GM21381 (cell line): ENCODE measurements at regions not wholly inside any gene's neighbourhood (a gene's known extent, or its start where the extent isn't known, plus 50 kb on each side); places are given as distances from the start of the nearest gene placed in this dataset.
"Not testable (repeated sequence)": the region's sequence is repeated elsewhere in the genome, so short reads cannot be mapped to it uniquely, and the experiment has no call there.

Source experiments
- ATAC-seq: cut with Tn5 transposase; IDR thresholded peaks from one replicate; pipeline ENCODE4 v1.9.1; 2021; ENCODE audit warnings: mild to moderate bottlenecking, moderate library complexity; ENCODE audit not compliant: unreplicated experiment

DNA sequence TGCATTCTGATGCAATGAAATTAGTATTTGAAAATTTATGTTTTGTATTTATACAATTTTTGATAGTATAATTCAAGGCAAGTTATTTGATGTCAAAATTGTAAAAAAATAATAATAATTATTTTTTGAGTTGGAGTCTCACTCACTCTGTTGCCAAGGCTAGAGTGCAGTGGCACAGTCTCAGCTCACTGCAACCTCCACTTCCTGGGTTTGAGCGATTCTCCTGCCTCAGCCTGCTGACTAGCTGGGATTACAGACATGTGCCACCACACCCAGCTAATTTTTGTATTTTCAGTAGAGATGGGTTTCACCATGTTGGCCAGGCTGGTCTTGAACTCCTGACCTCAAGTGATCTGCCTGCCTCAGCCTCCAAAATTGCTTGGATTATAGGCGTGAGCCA, 342.4 kb upstream of the ARPP21 start:
- ATAC-seq, result not testable (repeated sequence)

- no peak for ATAC-seq
Observed at GRCh38 chr3:35305406-35305805, 333.9 kb upstream of the ARPP21 start.

DNA sequence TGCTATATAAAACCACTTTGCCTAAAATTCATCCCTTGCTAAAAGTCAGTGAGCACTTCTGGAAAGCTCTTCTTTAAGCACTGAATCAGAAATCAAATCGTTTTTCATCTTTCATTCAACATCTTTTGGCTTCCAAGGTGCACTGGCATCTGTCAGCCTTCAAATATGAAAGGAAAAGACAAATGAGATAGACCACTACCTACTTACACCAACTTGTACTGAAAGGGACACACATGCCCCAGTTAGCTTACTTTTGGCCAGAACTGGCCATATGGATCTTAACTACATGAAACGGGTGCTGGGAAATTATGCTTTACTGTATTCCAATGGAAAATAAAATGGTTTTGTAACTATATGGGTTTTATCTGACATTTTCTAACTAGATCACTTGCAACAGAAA, 332.0 kb upstream of the ARPP21 start:
- no peak for ATAC-seq

DNA sequence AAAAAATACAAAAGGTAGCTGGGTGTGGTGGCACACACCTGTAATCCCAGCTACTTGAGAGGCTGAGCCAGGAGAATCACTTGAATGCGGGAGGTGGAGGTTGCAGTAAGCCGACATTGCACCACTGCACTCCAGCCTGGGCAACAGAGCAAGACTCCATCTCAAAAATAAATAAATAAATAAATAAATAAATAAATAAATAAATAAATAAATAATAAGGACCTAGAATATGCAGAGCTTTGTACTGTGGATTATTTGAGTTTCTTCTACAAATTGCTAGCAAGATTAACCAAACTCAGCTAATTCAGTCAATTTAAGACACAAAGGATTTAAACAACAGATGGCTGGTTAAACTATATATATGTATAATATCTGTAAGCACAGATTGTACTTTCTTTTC, 322.5 kb upstream of the ARPP21 start:
- ATAC-seq, result not testable (repeated sequence)

- ATAC-seq, result no peak
Observed at GRCh38 chr3:35320646-35321407, 318.5 kb upstream of the ARPP21 start.

- no peak for ATAC-seq
Observed at GRCh38 chr3:35322070-35322469, 317.3 kb upstream of the ARPP21 start.

DNA sequence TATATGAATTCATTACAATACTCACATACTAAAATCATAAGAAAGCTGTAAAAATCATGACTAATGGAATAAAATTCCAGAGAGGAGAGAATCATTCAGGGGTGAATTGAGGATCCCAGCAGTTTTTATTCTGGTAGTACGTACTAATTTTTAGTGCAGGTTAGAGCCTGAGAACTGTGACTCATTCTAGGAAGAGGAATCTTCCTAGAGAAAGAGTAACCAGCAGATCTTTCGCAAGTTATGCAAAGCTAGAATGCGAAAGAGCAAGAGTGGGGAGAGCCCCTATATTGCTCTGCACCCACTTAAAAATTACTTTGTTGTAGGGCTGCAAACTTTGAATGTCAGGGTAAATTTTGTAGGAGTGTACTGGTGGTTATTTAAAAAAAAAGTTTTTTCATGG, 303.6 kb upstream of the ARPP21 start:
- no peak for ATAC-seq

GRCh38 chr3:35336601-35337000, 302.7 kb upstream of the ARPP21 start:
- ATAC-seq, result no peak

DNA sequence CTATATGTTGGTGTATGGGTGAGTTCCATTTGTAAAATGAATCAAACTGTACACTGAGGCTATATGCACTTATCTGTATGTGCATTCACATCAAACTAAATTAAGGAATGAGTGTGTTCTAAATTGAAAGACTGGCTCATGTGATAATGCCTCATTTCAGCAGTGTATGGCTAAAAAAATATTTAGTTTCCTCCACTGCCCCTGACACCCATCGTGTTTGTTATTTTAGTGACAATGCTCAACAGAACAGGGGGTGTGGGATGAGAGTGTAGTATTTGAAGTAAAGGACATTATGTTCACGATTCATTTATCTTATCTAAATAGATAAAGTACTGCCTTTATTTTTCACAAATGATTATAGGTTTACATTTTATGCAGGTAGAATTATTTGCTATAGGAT, 301.1 kb upstream of the ARPP21 start:
- ATAC-seq, result no peak

DNA sequence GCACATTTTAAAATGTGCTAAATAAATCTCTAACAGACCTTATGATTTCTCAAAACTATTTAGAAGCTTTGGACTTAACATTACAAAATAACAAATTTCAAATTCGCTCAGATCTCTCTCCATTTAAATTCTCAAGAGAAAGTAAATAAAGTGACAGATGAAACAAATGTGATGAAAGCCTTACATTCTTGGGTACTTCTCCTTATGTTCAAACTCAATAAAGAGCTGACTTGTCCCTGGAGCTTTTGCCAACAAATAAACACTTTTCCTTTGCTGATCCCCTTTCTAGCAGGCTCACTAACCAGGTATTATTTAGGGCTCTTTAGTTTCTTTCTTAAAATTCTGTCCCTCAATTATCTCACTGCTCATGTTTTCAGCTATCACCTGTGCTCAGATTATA, 259.1 kb upstream of the ARPP21 start:
- no peak for ATAC-seq

DNA sequence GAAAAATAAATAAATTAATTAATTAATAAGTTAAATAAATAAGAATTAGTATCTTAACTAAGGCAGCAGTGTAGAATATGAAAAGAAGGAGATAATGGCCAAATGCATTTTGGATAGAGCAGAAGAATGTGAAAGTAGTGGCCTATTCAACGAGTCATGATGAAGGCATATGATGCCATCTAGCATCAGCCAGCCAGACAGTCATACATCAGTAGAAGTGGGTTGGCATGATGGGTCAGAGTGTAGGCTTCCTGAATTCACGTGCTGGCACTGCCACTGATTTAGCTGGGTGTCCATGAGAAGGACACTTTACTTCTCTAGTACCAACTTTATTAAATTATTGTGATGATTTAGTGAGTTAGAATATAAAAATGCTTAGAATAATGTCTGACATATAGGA, 256.1 kb upstream of the ARPP21 start:
- ATAC-seq, result no peak

- ATAC-seq, result no peak
Observed at GRCh38 chr3:35383719-35384555, 255.4 kb upstream of the ARPP21 start.

GRCh38 chr3:35385271-35385670, 254.1 kb upstream of the ARPP21 start:
- no peak for ATAC-seq

GRCh38 chr3:35389907-35390306, 249.4 kb upstream of the ARPP21 start:
- no peak for ATAC-seq

DNA sequence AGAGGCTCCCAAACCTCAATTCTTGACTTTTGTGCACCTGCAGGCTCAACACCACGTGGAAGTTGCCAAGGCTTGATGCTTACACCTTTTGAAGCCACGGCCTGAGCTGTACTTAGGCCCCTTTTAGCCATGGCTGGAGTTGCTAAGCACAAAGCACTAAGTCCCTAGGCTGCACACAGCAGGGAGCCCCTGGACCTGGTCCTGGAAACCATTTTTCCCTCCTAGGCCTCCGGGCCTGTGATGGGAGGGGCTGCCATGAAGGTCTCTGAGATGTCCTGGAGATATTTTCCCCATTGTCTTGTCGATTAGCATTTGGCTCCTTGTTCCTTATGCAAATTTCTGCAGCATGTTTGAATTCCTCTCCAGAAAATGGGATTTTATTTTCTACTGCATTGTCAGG, 247.1 kb upstream of the ARPP21 start:
- no peak for ATAC-seq

GRCh38 chr3:35393901-35394799, 245.2 kb upstream of the ARPP21 start:
- no peak for ATAC-seq

GRCh38 chr3:35394905-35395304, 244.4 kb upstream of the ARPP21 start:
- no peak for ATAC-seq

- ATAC-seq, result no peak
Observed at GRCh38 chr3:35401671-35402070, 237.7 kb upstream of the ARPP21 start.

DNA sequence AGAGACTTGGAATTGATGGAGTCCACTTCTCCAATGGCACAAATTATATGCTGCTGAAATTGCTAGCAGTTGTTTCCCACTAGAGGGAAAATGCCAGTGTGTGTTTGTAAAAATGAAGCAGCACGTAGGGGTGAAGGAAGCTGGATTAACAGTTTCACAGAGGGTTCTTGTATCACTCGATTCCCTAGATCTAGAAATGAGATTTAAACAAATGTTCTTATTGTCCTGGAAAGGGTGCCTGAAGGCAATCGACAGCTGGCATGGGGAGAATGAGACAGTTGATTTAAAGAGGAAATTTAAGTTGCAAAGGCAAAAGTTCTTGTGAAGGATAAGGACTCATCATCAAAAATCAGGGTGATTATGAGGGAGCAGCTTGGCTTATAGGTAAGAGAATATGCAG, 234.8 kb upstream of the ARPP21 start:
- no peak for ATAC-seq

- no peak for ATAC-seq
Observed at GRCh38 chr3:35408882-35409281, 230.4 kb upstream of the ARPP21 start.

GRCh38 chr3:35409991-35410390, 229.3 kb upstream of the ARPP21 start:
- ATAC-seq, result no peak
